ENCODE measurements at regions not wholly inside any gene's neighbourhood (a gene's known extent, or its start where the extent isn't known, plus 50 kb on each side); places are given as distances from the start of the nearest gene placed in this dataset.

- ChIA-PET POLR2A (ENCODE audit: partially characterized antibody) (no interaction called here), CTCF (ENCODE audit: partially characterized antibody) (no interaction called here)
- Histone ChIP-seq H3K36me3 (ENCODE audit: insufficient read depth, low read length) (no peaks in the 10 kb centered on the region), H3K27me3 (ENCODE audit: insufficient read depth, low read length) (no peaks in the 10 kb centered on the region), H3K27ac (ENCODE audit: low read depth, low read length) (no peak overlapping the region), H3K9me3 (ENCODE audit: control insufficient read depth in 1 of 2, low read length in 2 of 2) (no peaks in the 10 kb centered on the region), H3K4me3 (ENCODE audit: low read length in 2 of 2) (no peak overlapping the region), H3K4me1 (ENCODE audit: insufficient read depth, low read length) (no peaks in the 10 kb centered on the region)
- H3K36me3 Mint-ChIP-seq: no peaks in the 10 kb centered on the region
- no peak overlapping the region for H3K27ac Mint-ChIP-seq
- H3K27me3 Mint-ChIP-seq: peaks cover 4 to 7% of the 10 kb centered on the region in 2 donors
- no peak for DNase-seq
- intact Hi-C loops (cut with micrococcal nuclease): no loop called here
- H3K4me3 Mint-ChIP-seq: no peak overlapping the region
- H3K4me1 Mint-ChIP-seq: no peaks in the 10 kb centered on the region
- H3K9me3 Mint-ChIP-seq: peaks cover 0 to 2% (median 0%) of the 10 kb centered on the region in 8 donors
These were observed 671.9 kb downstream of the IRS1 start for GRCh38 chr2:226127682-226128081.

- Histone ChIP-seq H3K4me3 (ENCODE audit: low read length in 2 of 2) (no peak overlapping the region), H3K36me3 (ENCODE audit: insufficient read depth, low read length) (no peaks in the 10 kb centered on the region), H3K9me3 (ENCODE audit: control insufficient read depth in 1 of 2, low read length in 2 of 2) (no peaks in the 10 kb centered on the region), H3K4me1 (ENCODE audit: insufficient read depth, low read length) (no peaks in the 10 kb centered on the region), H3K27me3 (ENCODE audit: insufficient read depth, low read length) (no peaks in the 10 kb centered on the region), H3K27ac (ENCODE audit: low read depth, low read length) (no peak overlapping the region)
- ChIA-PET CTCF (ENCODE audit: partially characterized antibody) (no interaction called here), POLR2A (ENCODE audit: partially characterized antibody) (no interaction called here)
- H3K27ac Mint-ChIP-seq: no peak overlapping the region
- H3K4me3 Mint-ChIP-seq: no peak overlapping the region
- DNase-seq: no peak
- no peaks in the 10 kb centered on the region for H3K9me3 Mint-ChIP-seq
- H3K4me1 Mint-ChIP-seq: no peaks in the 10 kb centered on the region
- H3K27me3 Mint-ChIP-seq: peaks cover 5 to 7% of the 10 kb centered on the region in 2 donors
- intact Hi-C loops (cut with micrococcal nuclease): no loop called here
- no peaks in the 10 kb centered on the region for H3K36me3 Mint-ChIP-seq
These were observed 673.5 kb downstream of the IRS1 start for GRCh38 chr2:226126104-226126503.

- Mint-ChIP-seq H3K9me3 (no peaks in the 10 kb centered on the region), H3K4me1 (no peaks in the 10 kb centered on the region), H3K27me3 (peaks cover 5 to 7% of the 10 kb centered on the region in 2 donors), H3K27ac (no peak overlapping the region), H3K36me3 (no peaks in the 10 kb centered on the region), H3K4me3 (no peak overlapping the region)
- POLR2A ChIA-PET (ENCODE audit: partially characterized antibody): no interaction called here
- no peak overlapping the region for H3K4me3 ChIP-seq (ENCODE audit: low read length in 2 of 2)
- H3K36me3 ChIP-seq (ENCODE audit: insufficient read depth, low read length): no peaks in the 10 kb centered on the region
- H3K9me3 ChIP-seq (ENCODE audit: control insufficient read depth in 1 of 2, low read length in 2 of 2): no peaks in the 10 kb centered on the region
- DNase-seq: no peak
- H3K27me3 ChIP-seq (ENCODE audit: insufficient read depth, low read length): no peaks in the 10 kb centered on the region
- intact Hi-C loops (cut with micrococcal nuclease): no loop called here
- H3K27ac ChIP-seq (ENCODE audit: low read depth, low read length): no peak overlapping the region
- no peaks in the 10 kb centered on the region for H3K4me1 ChIP-seq (ENCODE audit: insufficient read depth, low read length)
- CTCF ChIA-PET (ENCODE audit: partially characterized antibody): no interaction called here
These were observed 674.3 kb downstream of the IRS1 start for GRCh38 chr2:226125176-226125883.

GRCh38 chr2:226124548-226125011 lies 675.0 kb downstream of the IRS1 start:
- H3K4me3 Mint-ChIP-seq: no peak overlapping the region
- ChIA-PET POLR2A (ENCODE audit: partially characterized antibody) (no interaction called here), CTCF (ENCODE audit: partially characterized antibody) (no interaction called here)
- Histone ChIP-seq H3K4me1 (ENCODE audit: insufficient read depth, low read length) (no peaks in the 10 kb centered on the region), H3K4me3 (ENCODE audit: low read length in 2 of 2) (no peak overlapping the region), H3K9me3 (ENCODE audit: control insufficient read depth in 1 of 2, low read length in 2 of 2) (no peaks in the 10 kb centered on the region), H3K27ac (ENCODE audit: low read depth, low read length) (no peak overlapping the region), H3K36me3 (ENCODE audit: insufficient read depth, low read length) (no peaks in the 10 kb centered on the region), H3K27me3 (ENCODE audit: insufficient read depth, low read length) (no peaks in the 10 kb centered on the region)
- H3K9me3 Mint-ChIP-seq: no peaks in the 10 kb centered on the region
- H3K4me1 Mint-ChIP-seq: no peaks in the 10 kb centered on the region
- DNase-seq: no peak
- no peaks in the 10 kb centered on the region for H3K36me3 Mint-ChIP-seq
- intact Hi-C loops (cut with micrococcal nuclease): no loop called here
- H3K27ac Mint-ChIP-seq: no peak overlapping the region
- peaks cover 5 to 7% of the 10 kb centered on the region in 2 donors for H3K27me3 Mint-ChIP-seq

- H3K36me3 ChIP-seq (ENCODE audit: insufficient read depth, low read length): no peaks in the 10 kb centered on the region
- no peaks in the 10 kb centered on the region for H3K9me3 ChIP-seq (ENCODE audit: control insufficient read depth in 1 of 2, low read length in 2 of 2)
- DNase-seq: no peak
- Mint-ChIP-seq H3K4me3 (no peak overlapping the region), H3K27me3 (peaks cover 5% of the 10 kb centered on the region in 2 donors), H3K27ac (no peak overlapping the region), H3K36me3 (no peaks in the 10 kb centered on the region), H3K4me1 (no peaks in the 10 kb centered on the region), H3K9me3 (peaks cover 0 to 1% (median 0%) of the 10 kb centered on the region in 8 donors)
- no peak overlapping the region for H3K27ac ChIP-seq (ENCODE audit: low read depth, low read length)
- no peak overlapping the region for H3K4me3 ChIP-seq (ENCODE audit: low read length in 2 of 2)
- H3K27me3 ChIP-seq (ENCODE audit: insufficient read depth, low read length): no peaks in the 10 kb centered on the region
- ChIA-PET POLR2A (ENCODE audit: partially characterized antibody) (no interaction called here), CTCF (ENCODE audit: partially characterized antibody) (no interaction called here)
- intact Hi-C loops (cut with micrococcal nuclease): no loop called here
- H3K4me1 ChIP-seq (ENCODE audit: insufficient read depth, low read length): no peaks in the 10 kb centered on the region
These were observed 676.3 kb downstream of the IRS1 start for GRCh38 chr2:226123300-226123699.

GRCh38 chr2:226122041-226122440 lies 677.6 kb downstream of the IRS1 start:
- H3K4me1 Mint-ChIP-seq: no peaks in the 10 kb centered on the region
- no peak overlapping the region for H3K4me3 ChIP-seq (ENCODE audit: low read length in 2 of 2)

GRCh38 chr2:226121046-226121738 lies 678.4 kb downstream of the IRS1 start:
- no peak for DNase-seq
- H3K9me3 Mint-ChIP-seq: peaks cover 0 to 1% (median 0%) of the 10 kb centered on the region in 8 donors
- no peaks in the 10 kb centered on the region for H3K36me3 Mint-ChIP-seq
- CTCF ChIA-PET (ENCODE audit: partially characterized antibody): no interaction called here
- Histone ChIP-seq H3K4me3 (ENCODE audit: low read length in 2 of 2) (no peak overlapping the region), H3K9me3 (ENCODE audit: control insufficient read depth in 1 of 2, low read length in 2 of 2) (no peaks in the 10 kb centered on the region), H3K4me1 (ENCODE audit: insufficient read depth, low read length) (no peaks in the 10 kb centered on the region), H3K27me3 (ENCODE audit: insufficient read depth, low read length) (no peaks in the 10 kb centered on the region), H3K36me3 (ENCODE audit: insufficient read depth, low read length) (no peaks in the 10 kb centered on the region), H3K27ac (ENCODE audit: low read depth, low read length) (no peak overlapping the region)
- peaks cover 3 to 7% of the 10 kb centered on the region in 2 donors for H3K27me3 Mint-ChIP-seq
- H3K27ac Mint-ChIP-seq: no peak overlapping the region
- POLR2A ChIA-PET (ENCODE audit: partially characterized antibody): no interaction called here
- no peaks in the 10 kb centered on the region for H3K4me1 Mint-ChIP-seq
- H3K4me3 Mint-ChIP-seq: no peak overlapping the region
- intact Hi-C loops (cut with micrococcal nuclease): no loop called here

More at GRCh38 chr2:226122041-226122440, 677.6 kb downstream of the IRS1 start:
- H3K4me1 ChIP-seq (ENCODE audit: insufficient read depth, low read length): no peaks in the 10 kb centered on the region
- Mint-ChIP-seq H3K27ac (no peak overlapping the region), H3K27me3 (peaks cover 3 to 5% of the 10 kb centered on the region in 2 donors), H3K4me3 (no peak overlapping the region), H3K9me3 (peaks cover 0 to 1% (median 0%) of the 10 kb centered on the region in 8 donors), H3K36me3 (no peaks in the 10 kb centered on the region)
- POLR2A ChIA-PET (ENCODE audit: partially characterized antibody): no interaction called here
- intact Hi-C loops (cut with micrococcal nuclease): no loop called here
- no peak overlapping the region for H3K27ac ChIP-seq (ENCODE audit: low read depth, low read length)
- H3K36me3 ChIP-seq (ENCODE audit: insufficient read depth, low read length): no peaks in the 10 kb centered on the region
- no peak for DNase-seq
- no peaks in the 10 kb centered on the region for H3K27me3 ChIP-seq (ENCODE audit: insufficient read depth, low read length)
- CTCF ChIA-PET (ENCODE audit: partially characterized antibody): no interaction called here
- H3K9me3 ChIP-seq (ENCODE audit: control insufficient read depth in 1 of 2, low read length in 2 of 2): no peaks in the 10 kb centered on the region
